SK-N-SH treated with all-trans-retinoic acid at 6 μM for 48 hours (cell line): ENCODE measurements at regions not wholly inside any gene's neighbourhood (a gene's known extent, or its start where the extent isn't known, plus 50 kb on each side); places are given as distances from the start of the nearest gene placed in this dataset.
"Not testable (repeated sequence)": the region's sequence is repeated elsewhere in the genome, so short reads cannot be mapped to it uniquely, and the experiment has no call there.

Source experiments
- ATAC-seq: fragments of 200-7000 bp; cut with Tn5 transposase; 3 replicates; pipeline ENCODE4 v1.9.1; 2020; ENCODE audit warnings: mild to moderate bottlenecking, moderate library complexity
- ARNTL ChIP-seq: fragments of 450-650 bp; formaldehyde crosslinking; IDR thresholded peaks from 2 replicates; pipeline ENCODE4 v1.5.0; 2020; ENCODE audit warnings: low read depth, mild to moderate bottlenecking, moderate library complexity, borderline replicate concordance
- BACH2 ChIP-seq: fragments of 250-450 bp; sonication (Bioruptor Pico); IDR thresholded peaks from 2 replicates; pipeline ENCODE4 v1.9.0; 2021; ENCODE audit warnings: mild to moderate bottlenecking, borderline replicate concordance
- CREB5 ChIP-seq: fragments of 250-450 bp; sonication (Bioruptor Pico); IDR thresholded peaks from 2 replicates; pipeline ENCODE4 v1.5.1; 2020; ENCODE audit warnings: low read depth, mild to moderate bottlenecking, moderate library complexity
- CSDC2 ChIP-seq: fragments of 250-450 bp; sonication (Bioruptor Pico); IDR thresholded peaks from 2 replicates; pipeline ENCODE4 v1.5.0; 2020; ENCODE audit warnings: mild to moderate bottlenecking, moderate library complexity
- CSRNP3 ChIP-seq: fragments of 250-450 bp; sonication (Bioruptor Pico); IDR thresholded peaks from 2 replicates; pipeline ENCODE4 v1.5.1; 2021; ENCODE audit warnings: mild to moderate bottlenecking, moderate library complexity
- ESRRG ChIP-seq: fragments of 250-450 bp; sonication (Bioruptor Pico); IDR thresholded peaks from 2 replicates; pipeline ENCODE4 v1.6.1; 2021; ENCODE audit warnings: mild to moderate bottlenecking
- GLIS3 ChIP-seq: fragments of 250-450 bp; sonication (Bioruptor Pico); IDR thresholded peaks from 2 replicates; pipeline ENCODE4 v1.5.0; 2020; ENCODE audit warnings: mild to moderate bottlenecking, moderate library complexity
- ISL1 ChIP-seq: fragments of 250-450 bp; sonication (Bioruptor Pico); IDR thresholded peaks from 2 replicates; pipeline ENCODE4 v2.1.2; 2022; ENCODE audit warnings: mild to moderate bottlenecking, moderate library complexity
- OSR1 ChIP-seq: fragments of 250-450 bp; sonication (Bioruptor Pico); IDR thresholded peaks from 2 replicates; pipeline ENCODE4 v1.8.0; 2022; ENCODE audit warnings: moderate library complexity, mild to moderate bottlenecking, inconsistent platforms
- PPARA ChIP-seq: fragments of 250-450 bp; sonication (Bioruptor Pico); IDR thresholded peaks from 2 replicates; pipeline ENCODE4 v1.5.0; 2020; ENCODE audit warnings: mild to moderate bottlenecking, borderline replicate concordance
- RARB ChIP-seq: fragments of 250-450 bp; sonication (Bioruptor Pico); IDR thresholded peaks from 2 replicates; pipeline ENCODE4 v1.8.0; 2021; ENCODE audit warnings: mild to moderate bottlenecking, moderate library complexity
- SNAI2 ChIP-seq: fragments of 250-450 bp; sonication (Bioruptor Pico); IDR thresholded peaks from 2 replicates; pipeline ENCODE4 v1.5.0; 2020; ENCODE audit warnings: mild to moderate bottlenecking, moderate library complexity
- TCF4 ChIP-seq: fragments of 250-450 bp; sonication (Bioruptor Pico); IDR thresholded peaks from 2 replicates; pipeline ENCODE4 v1.8.0; 2021; ENCODE audit warnings: mild to moderate bottlenecking, moderate library complexity, borderline replicate concordance
- TOX ChIP-seq: fragments of 250-450 bp; sonication (Bioruptor Pico); IDR thresholded peaks from 2 replicates; pipeline ENCODE4 v1.8.0; 2021; ENCODE audit warnings: mild to moderate bottlenecking, moderate library complexity, borderline replicate concordance
- ZC3H10 ChIP-seq: fragments of 250-450 bp; sonication (Bioruptor Pico); IDR thresholded peaks from 2 replicates; pipeline ENCODE4 v1.5.1; 2021; ENCODE audit warnings: mild to moderate bottlenecking, moderate library complexity
- ZFP30 ChIP-seq: fragments of 450-650 bp; formaldehyde crosslinking; IDR thresholded peaks from 2 replicates; pipeline ENCODE4 v1.5.0; 2022; ENCODE audit warnings: mild to moderate bottlenecking, moderate library complexity
- ZNF565 ChIP-seq: fragments of 450-650 bp; formaldehyde crosslinking; conservative IDR thresholded peaks from 2 replicates; pipeline ENCODE4 v1.5.0; 2020; ENCODE audit warnings: low read depth, mild to moderate bottlenecking, moderate library complexity
- ZNF70 ChIP-seq: fragments of 450-650 bp; formaldehyde crosslinking; IDR thresholded peaks from 2 replicates; pipeline ENCODE4 v1.5.0; 2020; ENCODE audit warnings: mild to moderate bottlenecking, moderate library complexity
- ZNF8 ChIP-seq: fragments of 450-650 bp; formaldehyde crosslinking; IDR thresholded peaks from 2 replicates; pipeline ENCODE4 v1.5.0; 2020; ENCODE audit warnings: mild to moderate bottlenecking, moderate library complexity
- TF ChIP-seq, protein P1 (sequence below): fragments of 250-450 bp; sonication (Bioruptor Pico); IDR thresholded peaks from 2 replicates; pipeline ENCODE4 v1.8.0; 2021; ENCODE audit warnings: low read depth, mild to moderate bottlenecking, moderate library complexity, borderline replicate concordance
- TF ChIP-seq, protein P2 (sequence below): fragments of 250-450 bp; sonication (Bioruptor Pico); IDR thresholded peaks from 2 replicates; pipeline ENCODE4 v1.8.0; 2020; ENCODE audit warnings: mild to moderate bottlenecking, moderate library complexity, borderline replicate concordance
- TF ChIP-seq, protein P3 (sequence below): fragments of 250-450 bp; sonication (Bioruptor Pico); IDR thresholded peaks from 2 replicates; pipeline ENCODE4 v1.5.0; 2020; ENCODE audit warnings: mild to moderate bottlenecking, moderate library complexity

GRCh38 chr4:81307991-81308390, 93.0 kb upstream of the PRKG2 start:
- no peak for TF ChIP-seq ZNF70
- no peak for TF ChIP-seq ZFP30 (CRISPR knock-in tag)
- ATAC-seq: no peak

DNA sequence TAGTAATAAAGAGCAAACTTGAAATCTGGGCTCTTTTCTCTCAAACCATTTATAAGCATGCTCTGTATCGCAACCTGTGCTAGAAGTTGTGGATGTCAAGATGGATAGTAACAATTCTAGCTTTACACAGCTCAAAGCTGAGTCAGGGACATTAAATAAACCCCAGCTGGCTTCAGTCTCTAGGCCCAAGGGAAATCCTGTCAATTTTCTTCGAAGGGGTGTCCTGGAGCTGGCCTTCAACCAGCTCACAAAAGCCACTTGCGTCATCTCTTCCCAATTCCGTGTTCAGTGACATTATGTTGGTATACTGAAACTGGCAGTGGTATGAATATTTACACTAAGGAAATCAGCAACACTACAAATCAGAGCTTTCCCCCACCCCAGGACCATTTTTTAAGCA, 89.8 kb upstream of the PRKG2 start:
- TF ChIP-seq ISL1 (CRISPR knock-in tag) (no peak), ZC3H10 (CRISPR knock-in tag) (no peak), CSRNP3 (CRISPR knock-in tag) (no peak), ZFP30 (CRISPR knock-in tag) (no peak), ZNF70 (no peak), ZNF565 (CRISPR knock-in tag) (no peak), ARNTL (no peak), PPARA (no peak), RARB (CRISPR knock-in tag) (no peak), SNAI2 (CRISPR knock-in tag) (no peak), TCF4 (CRISPR knock-in tag) (no peak), GLIS3 (CRISPR knock-in tag) (no peak), OSR1 (no peak), CREB5 (no peak), CSDC2 (no peak), ZNF8 (no peak)
- TF ChIP-seq, protein P1, sequence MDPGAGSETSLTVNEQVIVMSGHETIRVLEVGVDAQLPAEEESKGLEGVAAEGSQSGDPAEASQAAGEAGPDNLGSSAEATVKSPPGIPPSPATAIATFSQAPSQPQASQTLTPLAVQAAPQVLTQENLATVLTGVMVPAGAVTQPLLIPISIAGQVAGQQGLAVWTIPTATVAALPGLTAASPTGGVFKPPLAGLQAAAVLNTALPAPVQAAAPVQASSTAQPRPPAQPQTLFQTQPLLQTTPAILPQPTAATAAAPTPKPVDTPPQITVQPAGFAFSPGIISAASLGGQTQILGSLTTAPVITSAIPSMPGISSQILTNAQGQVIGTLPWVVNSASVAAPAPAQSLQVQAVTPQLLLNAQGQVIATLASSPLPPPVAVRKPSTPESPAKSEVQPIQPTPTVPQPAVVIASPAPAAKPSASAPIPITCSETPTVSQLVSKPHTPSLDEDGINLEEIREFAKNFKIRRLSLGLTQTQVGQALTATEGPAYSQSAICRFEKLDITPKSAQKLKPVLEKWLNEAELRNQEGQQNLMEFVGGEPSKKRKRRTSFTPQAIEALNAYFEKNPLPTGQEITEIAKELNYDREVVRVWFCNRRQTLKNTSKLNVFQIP: no peak
- ATAC-seq: no peak

- not testable (repeated sequence) for ATAC-seq
Measured at GRCh38 chr4:81300352-81300751, 85.3 kb upstream of the PRKG2 start.

- no peak for TF ChIP-seq TCF4 (CRISPR knock-in tag)
- no peak for TF ChIP-seq RARB (CRISPR knock-in tag)
- no peak for TF ChIP-seq ESRRG
- TF ChIP-seq, protein P1: no peak
Measured at GRCh38 chr4:81290813-81291212, 75.8 kb upstream of the PRKG2 start.

DNA sequence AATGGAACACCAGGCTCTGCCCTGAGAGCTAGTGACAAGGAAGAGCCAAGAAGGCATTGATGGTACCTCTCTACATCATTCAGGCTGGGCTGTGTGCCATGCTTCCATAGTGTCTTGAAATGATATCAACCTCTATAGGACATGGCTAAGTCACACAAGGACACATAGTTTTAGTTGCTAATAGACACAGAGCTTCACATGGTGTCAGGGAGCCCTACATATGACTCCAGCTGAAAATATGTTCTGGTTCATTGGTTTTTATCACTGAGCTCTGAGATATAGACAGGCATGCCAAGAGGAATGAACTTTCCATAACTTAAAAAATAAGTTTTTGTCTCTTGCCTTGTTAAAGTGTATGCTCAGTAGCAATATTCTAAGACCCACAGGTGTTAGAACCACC, 72.1 kb upstream of the PRKG2 start:
- ATAC-seq: no peak
- TF ChIP-seq OSR1 (no peak), ZNF565 (CRISPR knock-in tag) (no peak), CREB5 (no peak), ESRRG (no peak), RARB (CRISPR knock-in tag) (no peak), GLIS3 (CRISPR knock-in tag) (no peak), BACH2 (CRISPR knock-in tag) (no peak), TOX (CRISPR knock-in tag) (no peak), SNAI2 (CRISPR knock-in tag) (no peak), ZC3H10 (CRISPR knock-in tag) (no peak), CSDC2 (no peak)
- TF ChIP-seq, protein P1: no peak
- TF ChIP-seq, protein P2, sequence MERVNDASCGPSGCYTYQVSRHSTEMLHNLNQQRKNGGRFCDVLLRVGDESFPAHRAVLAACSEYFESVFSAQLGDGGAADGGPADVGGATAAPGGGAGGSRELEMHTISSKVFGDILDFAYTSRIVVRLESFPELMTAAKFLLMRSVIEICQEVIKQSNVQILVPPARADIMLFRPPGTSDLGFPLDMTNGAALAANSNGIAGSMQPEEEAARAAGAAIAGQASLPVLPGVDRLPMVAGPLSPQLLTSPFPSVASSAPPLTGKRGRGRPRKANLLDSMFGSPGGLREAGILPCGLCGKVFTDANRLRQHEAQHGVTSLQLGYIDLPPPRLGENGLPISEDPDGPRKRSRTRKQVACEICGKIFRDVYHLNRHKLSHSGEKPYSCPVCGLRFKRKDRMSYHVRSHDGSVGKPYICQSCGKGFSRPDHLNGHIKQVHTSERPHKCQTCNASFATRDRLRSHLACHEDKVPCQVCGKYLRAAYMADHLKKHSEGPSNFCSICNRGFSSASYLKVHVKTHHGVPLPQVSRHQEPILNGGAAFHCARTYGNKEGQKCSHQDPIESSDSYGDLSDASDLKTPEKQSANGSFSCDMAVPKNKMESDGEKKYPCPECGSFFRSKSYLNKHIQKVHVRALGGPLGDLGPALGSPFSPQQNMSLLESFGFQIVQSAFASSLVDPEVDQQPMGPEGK (CRISPR knock-in tag): no peak
- TF ChIP-seq, protein P3, sequence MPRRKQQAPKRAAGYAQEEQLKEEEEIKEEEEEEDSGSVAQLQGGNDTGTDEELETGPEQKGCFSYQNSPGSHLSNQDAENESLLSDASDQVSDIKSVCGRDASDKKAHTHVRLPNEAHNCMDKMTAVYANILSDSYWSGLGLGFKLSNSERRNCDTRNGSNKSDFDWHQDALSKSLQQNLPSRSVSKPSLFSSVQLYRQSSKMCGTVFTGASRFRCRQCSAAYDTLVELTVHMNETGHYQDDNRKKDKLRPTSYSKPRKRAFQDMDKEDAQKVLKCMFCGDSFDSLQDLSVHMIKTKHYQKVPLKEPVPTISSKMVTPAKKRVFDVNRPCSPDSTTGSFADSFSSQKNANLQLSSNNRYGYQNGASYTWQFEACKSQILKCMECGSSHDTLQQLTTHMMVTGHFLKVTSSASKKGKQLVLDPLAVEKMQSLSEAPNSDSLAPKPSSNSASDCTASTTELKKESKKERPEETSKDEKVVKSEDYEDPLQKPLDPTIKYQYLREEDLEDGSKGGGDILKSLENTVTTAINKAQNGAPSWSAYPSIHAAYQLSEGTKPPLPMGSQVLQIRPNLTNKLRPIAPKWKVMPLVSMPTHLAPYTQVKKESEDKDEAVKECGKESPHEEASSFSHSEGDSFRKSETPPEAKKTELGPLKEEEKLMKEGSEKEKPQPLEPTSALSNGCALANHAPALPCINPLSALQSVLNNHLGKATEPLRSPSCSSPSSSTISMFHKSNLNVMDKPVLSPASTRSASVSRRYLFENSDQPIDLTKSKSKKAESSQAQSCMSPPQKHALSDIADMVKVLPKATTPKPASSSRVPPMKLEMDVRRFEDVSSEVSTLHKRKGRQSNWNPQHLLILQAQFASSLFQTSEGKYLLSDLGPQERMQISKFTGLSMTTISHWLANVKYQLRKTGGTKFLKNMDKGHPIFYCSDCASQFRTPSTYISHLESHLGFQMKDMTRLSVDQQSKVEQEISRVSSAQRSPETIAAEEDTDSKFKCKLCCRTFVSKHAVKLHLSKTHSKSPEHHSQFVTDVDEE (CRISPR knock-in tag): no peak

More at GRCh38 chr4:81290813-81291212, 75.8 kb upstream of the PRKG2 start:
- ATAC-seq: no peak
